HUDEP-2 (cell line): ENCODE measurements at regions not wholly inside any gene's neighbourhood (a gene's known extent, or its start where the extent isn't known, plus 50 kb on each side); places are given as distances from the start of the nearest gene placed in this dataset.
A peak's percentile ranks its signal among the peaks of the same experiment; 100 is the strongest.

Experiments
- DNase-seq, 76 experiments: peaks; one replicate each; lab custom pipeline; 2025; ENCODE audit not compliant: unreplicated experiment in 76 of 76; lab: John Stamatoyannopoulos, UW

DNA sequence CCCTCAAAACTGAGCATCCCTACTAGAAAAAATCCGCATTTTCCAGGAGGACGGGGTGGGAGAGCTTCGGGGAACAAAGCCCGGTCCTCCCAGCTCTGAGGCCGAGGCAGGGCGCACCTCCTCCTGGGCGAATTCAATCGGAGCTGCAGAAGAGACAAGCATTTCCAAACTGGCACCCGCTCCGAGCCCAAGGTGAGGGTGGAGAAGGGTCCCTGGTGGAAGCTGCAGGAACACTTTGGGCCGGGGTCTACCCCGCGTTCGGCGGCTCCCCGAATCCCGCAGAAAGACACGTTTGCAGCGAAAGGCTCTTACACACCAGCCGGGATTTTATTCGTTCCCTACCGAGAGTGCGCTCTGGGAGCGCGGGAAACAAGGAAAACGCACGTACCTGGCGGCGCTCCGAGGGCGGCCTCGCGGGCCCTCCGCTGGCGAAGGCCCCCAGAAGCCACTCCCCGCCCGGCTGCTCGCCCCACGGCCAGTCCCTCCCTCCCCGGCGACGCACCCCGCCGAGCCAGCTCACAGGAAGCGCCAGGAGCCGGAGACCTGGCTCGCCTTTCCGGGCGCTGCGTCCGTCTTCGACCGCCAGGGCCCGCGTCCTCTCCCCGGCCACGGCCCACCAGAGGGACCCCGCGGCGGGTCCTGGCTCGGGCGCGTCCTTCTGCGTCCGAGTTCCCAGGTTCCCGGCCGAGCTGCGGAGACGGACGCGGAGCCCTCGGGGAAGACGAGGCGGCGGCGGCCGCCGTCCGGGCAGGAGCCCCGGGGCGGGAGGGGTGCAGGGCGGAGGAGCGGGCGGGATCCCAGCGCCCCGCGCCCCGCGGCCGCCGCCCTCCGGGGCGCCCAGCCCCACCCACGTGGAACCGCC is 49.8 kb upstream of the BAHCC1 start:
- peak in 58 of 76 experiments; percentile 3 to 75 (median 44) for DNase-seq
